HG03196 (cell line): ENCODE measurements at regions not wholly inside any gene's neighbourhood (a gene's known extent, or its start where the extent isn't known, plus 50 kb on each side); places are given as distances from the start of the nearest gene placed in this dataset.
"Not testable (repeated sequence)": the region's sequence is repeated elsewhere in the genome, so short reads cannot be mapped to it uniquely, and the experiment has no call there.

Source experiments
- ATAC-seq: cut with Tn5 transposase; IDR thresholded peaks from one replicate; pipeline ENCODE4 v1.9.1; 2021; ENCODE audit not compliant: unreplicated experiment

DNA sequence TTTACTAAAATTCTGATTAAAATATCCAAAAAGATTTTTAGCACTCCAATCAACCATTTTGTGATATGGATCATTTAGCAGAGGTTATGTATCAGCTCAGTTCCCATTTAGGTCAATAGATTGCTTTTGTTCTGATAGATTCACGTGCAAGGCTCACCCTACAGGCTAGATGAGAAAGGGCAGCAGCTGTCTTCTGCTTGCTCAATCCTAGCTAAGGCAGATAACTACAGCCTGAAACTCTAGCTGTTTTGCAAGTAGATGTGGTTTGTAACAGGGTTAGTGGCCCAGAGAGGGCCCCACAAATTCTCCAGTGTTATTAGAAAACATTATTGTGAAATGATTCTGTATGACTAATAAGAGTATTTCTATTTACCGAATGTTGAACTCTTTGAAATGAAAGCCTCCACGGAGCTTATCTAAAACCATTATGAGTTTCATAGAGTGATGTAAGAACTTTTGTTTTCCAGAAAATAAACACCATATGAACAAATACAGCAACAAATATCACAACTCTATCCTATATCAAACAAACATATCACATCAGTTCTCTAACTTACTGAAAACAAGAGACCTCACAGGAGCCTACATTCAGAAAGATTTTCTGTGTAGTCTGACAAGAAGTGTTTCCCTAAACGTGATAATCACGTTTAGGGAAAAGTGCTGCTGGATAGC is 841.9 kb upstream of the ACO1 start:
- peak; percentile 98 for ATAC-seq

DNA sequence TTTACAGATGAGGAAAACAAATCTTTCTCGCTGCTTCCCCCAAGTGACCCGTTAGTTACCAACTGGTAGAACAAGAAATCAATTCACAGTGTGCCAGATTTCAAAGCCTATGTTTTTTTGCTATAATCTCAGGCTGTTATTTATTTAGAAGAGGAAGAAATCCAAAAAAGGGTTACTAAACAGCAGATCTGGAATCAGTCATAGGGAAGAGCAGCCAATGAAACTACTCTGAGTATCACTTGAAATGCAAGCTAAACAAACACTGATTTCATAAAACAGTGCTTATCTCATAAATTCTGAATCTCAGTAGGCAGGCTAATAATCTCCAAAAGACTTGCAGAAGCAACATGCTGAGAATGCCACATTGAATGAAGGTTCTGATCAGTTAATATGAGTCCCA is 829.5 kb upstream of the ACO1 start:
- no peak for ATAC-seq

DNA sequence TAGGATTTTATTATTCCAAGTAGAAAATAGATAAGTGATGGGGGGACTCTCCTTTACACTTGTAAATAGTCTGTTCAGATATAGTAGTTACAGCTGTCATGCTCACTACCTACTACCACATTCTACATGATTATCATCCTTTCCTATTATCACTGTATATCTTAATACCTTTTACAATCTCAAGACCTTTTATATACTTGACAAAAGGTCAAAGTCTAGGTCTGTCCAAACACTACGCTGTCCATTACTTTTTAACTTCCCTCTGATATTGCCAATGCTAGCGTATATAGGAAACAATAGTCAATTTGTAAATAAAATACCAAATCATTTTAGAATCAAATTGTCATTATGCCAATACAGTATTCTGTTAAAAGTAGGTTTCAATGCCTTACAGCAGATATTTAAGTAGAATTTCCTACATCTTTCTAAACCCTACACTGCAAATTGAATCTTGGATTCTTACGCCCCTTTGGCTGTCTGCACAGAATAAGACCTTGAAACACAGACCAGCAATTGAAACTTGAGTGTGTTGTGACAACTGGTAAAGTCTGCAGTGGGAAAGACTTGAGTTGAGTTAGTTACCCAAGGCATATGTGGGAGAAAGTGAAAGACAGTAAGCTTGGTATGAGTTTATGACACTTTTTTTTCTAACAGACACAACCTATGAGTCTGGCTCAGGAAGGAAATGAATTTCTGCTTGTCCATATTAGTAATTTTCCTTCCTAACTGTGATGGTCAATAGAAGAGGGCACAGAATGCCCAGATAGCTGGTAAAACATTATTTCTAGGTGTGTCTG is 827.6 kb upstream of the ACO1 start:
- no peak for ATAC-seq

DNA sequence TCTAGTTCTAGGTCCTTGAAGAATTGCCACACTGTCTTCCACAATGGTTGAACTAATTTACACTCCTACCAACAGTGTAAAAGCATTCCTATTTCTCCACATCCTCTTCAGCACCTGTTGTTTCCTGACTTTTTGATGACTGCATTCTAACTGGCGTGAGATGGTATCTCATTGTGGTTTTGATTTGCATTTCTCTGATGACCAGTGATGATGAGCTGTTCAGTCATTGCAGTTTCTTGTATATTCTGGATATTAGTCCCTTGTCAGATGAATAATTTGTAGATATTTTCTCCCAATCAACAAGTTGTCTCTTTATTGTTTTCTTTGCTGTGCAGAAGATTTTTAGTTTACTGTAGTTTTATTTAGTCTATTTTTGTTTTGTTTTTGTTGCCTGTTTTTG is 812.3 kb upstream of the ACO1 start:
- not testable (repeated sequence) for ATAC-seq

DNA sequence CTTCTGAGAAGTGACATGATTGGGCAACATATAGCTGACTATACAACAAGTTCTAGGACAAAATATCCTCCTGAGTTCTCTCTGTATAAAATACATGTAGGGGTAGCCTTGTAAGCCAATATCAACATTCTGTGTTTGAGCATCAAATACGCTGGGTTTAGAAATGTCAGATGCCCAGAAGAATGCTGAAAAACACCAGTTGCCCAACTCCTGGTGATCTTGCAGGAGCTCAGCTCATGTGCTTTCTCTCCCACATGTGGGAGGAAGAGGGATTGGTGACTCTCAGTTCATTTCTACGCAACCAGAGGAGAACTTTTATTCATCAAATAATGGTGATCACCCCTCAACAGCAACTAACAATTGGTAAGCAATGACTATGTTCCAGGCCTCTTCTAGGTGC is 810.9 kb upstream of the ACO1 start:
- no peak for ATAC-seq

DNA sequence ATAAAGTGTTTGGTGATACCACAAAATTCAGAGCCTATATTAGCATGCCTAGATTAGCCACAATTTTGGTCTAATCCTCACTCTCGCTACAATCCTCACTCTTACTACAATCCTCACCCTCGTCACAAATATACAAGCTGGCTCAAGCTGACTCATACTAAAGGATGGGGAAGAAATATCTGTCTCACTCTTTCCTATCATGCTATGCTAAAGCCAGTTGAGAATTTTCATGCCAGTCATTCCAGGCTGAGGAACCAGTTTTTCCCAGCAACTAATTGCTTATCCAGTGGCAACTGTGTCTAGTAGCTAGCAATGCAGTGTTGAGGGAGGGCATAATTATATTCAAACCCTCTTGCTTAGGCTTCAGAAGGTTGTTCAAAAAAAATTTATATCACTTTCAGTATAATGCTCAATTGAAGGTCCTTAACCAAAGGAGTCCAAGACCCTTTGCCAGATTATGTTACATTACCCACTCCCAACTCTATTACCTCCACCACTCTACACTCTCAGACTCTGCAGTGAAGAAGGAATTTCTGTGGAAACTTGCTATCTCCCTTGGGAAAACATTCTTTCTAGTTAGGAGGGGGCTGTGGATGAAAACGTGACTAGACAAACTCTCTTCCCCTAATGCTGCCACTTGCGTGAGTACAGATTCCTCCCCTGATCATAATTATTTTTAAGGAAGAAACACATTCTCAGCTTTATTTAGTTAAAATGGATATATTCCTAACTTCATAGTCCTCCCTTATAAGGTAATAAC is 810.3 kb upstream of the ACO1 start:
- no peak for ATAC-seq

DNA sequence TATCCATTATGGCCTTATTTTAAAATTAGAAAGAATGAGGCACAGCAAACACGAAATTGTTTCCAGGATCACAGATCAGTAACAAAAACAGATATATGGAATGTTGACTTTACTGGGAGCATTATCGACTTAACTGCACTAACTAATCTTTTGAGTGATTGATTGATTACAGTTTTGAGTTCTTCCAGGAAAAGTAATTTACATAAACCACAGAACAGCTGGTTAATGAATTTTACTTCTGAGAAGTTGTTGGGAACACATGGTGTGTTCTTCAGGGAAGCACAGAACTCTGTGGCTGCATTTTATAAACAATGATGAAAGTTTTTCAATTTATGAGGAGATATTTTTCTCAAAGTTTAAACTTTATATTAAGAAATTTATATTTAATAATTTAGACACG is 802.4 kb upstream of the ACO1 start:
- ATAC-seq, result no peak

DNA sequence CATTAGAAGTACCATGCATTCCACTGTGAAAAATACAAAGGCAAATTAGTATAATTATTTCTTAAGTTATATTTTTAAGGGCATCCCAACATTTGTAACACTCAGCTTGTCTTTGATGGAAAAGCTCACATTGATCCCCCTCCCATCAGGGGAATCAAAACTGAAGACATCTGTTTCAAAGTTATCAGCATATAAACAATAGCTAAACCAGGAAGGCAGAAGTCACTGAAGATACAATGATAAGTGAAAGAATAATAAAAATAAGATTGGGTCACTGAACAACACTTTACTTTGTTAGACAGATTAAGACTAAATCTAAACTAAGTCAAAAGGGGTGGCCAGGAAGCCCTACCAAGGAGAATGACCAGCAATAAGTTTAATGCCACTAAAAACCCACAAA is 801.9 kb upstream of the ACO1 start:
- ATAC-seq, result no peak

DNA sequence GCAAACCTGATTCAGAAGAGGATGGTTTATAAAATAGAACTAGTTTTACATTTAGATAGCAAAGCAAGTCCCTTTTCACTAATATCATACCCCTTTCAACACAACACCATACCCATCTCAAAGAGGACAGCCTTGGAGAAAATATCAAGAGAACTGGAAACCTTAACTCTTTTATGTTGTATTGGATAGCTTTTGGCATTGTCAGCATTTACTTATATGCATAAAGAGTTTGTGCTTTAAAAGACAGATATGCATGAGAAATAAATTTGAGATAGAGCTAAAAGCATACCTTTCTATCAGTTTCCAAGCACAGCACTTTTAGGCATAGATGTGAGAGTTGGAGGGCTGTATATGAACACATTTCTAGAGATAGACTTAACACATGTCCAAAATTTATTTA is 799.3 kb upstream of the ACO1 start:
- ATAC-seq, result no peak

DNA sequence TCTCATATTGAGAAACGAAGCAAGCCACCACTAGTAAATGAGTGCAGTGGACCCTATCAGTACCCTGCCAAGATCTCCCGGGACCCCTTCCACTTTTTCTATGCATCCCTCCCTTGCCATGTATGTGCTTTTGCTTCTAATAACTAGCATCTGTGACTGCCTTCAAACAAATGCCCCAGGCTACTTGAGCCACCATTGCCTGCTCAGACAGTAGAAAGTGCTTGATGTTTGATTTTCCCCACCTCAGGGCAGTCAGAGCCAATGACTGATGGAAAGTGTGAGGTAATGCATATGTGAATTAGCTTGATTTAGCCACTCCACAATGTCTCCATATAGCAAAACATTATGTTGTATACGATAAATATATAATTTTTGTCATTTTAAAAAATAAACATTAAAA is 797.3 kb upstream of the ACO1 start:
- no peak for ATAC-seq

DNA sequence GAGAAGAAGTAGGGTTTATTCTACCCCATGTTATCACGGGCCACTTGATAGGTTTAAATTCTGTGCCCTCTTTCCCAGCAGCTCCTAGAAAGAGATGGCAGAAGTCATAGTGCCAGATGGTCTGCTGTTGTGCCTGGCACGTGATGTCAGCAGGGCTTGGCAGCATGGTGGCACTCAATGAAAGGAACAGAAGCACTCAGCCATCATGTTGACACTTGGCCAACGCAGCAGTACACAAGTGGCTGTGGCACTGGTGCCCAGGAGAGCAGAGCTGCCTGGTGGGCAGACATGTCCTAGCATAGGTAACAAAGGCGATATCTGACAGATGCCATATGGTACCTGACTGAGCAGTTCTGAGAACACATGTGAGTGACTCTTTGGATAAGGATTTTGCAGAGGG is 796.4 kb upstream of the ACO1 start:
- ATAC-seq, result no peak

DNA sequence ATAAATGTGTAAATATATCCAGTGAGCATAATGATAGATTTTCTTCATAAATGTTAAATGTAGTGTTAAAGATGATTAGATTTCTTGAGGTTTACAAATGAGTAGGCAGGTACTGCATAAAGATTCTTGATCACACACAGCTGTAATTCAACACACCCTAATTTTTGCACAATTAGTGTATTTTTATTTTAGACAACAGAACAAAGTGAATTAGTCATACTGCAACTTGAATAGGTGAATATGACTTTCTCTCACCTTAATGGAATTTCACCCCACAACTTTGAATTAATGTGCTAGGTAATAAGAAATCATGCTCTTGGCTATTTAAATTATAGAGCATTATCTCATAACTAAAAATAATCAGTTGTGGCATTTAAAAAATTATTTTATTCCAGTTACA is 795.7 kb upstream of the ACO1 start:
- no peak for ATAC-seq

DNA sequence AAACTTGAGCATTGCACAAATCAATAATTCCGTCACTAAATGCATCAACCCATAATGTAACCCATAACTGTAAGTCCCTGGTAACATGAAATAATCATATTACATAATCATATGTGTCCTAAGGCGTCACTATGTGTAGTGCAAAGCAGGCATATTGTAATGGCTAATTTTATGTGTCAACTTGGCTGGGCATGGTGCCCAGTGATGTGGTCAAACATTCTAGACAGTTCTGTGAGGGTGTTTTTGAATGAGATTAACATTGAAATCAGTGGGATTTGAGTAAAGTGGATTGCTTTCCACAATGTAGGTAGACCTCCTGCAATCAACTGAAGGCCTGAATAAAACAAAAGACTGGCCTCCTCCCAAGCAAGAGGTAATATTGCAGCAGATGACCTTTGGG is 794.4 kb upstream of the ACO1 start:
- no peak for ATAC-seq

DNA sequence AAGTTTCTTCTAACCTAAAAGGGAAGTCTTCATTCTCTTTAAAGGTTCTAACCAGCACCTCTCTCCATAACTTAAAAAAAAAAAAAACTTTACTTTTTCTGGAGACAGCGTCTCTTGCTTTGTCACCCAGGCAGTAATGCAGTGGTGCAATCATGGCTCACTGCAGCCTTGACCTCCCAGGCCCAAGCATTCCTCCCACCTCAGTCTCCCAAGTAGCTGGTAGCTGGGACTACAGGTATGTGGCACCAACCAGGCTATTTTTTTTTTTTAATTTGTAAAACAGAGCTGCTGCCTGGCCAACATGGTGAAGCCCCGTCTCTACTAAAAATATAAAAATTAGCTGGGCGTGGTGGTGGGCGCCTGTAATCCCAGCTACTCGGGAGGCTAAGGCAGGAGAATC is 787.4 kb upstream of the ACO1 start:
- ATAC-seq, result not testable (repeated sequence)

DNA sequence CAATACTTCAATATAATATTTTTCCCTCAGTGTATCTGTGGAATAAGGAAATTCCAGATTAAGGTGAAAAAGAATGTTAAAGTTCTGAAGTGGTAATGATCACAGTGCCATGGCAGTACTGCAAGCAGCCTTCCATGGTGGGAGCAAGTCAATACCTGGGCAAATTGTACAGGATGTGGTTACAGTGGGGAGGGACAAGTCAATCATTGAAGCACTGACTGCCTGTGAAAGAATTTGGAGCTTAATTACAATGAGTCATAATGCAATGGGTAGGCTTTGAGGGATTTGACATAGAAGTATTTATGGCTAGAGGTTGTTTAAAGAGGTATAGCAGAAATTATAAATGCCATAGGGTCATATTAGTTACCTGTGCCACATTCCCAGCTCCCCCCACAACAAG is 786.5 kb upstream of the ACO1 start:
- ATAC-seq, result no peak

DNA sequence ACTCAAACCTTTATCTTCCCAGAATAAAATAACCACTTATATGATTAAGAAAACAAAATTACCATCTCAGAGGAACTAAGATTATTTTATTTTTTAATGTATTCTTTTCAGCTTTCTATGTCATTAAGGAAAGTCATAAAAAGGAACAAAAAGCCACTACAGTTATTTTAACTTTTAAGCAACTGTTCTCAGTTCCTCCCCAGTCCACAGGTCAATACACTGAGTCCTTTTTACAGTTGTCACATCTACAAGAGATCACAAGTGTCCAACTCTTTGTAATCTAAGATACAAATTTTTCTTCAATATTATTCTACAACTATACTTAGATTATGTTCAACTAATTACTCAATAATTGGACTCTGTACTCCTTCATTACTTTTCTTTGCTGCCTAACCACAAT is 782.8 kb upstream of the ACO1 start:
- ATAC-seq, result no peak

DNA sequence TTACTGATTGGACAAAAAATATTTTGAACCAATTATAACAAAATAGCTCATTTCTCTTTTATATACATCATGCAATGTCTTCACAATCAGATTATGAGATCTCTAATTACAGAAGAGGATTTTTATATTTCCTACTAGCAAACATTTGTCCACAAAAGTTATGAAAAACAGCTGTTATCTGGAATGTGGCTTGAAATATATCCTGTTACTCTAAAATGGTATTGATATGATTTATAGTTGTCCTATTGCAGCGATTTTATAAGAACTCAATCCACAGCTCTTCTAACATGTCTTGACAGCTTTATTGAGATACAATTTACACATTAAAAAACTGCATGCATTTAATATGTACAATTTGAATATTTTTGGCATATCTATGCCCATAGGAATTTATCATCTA is 779.9 kb upstream of the ACO1 start:
- no peak for ATAC-seq

DNA sequence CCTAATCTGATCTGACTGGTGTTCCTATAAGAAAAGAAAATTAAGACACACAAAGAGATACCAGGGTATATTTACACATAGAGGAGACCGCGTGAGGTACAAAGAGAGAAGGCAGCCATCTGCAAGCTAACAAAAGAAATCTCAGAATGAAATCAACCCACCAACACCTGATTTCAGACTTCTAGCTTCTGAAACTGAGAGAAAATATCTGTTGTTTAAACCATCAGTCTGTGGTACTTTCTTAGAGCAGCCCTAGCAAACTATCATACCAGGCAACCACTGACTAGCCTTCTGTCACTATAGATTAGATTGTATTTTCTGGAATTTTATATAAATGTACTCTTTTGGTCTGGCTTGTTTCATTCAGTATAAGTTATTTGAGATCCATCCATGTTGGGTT is 779.3 kb upstream of the ACO1 start:
- no peak for ATAC-seq

DNA sequence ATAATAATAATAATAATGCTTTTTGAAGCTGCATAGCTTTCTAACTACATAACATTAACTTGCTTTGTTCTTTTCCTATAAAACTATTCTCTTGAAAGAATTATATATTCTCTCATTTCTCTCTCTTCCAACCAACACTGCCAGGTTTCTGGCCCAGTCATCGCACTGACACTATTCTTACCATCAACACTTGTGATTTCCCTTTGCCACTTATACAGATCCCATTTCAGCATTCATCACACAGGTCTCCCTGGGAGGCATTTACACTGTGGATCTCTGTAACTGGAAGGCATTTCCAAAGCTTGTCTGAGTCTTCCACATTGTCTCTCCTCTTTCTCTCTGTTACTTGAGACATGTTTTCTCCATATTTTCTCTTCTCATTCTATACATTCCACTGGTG is 777.8 kb upstream of the ACO1 start:
- ATAC-seq, result no peak

DNA sequence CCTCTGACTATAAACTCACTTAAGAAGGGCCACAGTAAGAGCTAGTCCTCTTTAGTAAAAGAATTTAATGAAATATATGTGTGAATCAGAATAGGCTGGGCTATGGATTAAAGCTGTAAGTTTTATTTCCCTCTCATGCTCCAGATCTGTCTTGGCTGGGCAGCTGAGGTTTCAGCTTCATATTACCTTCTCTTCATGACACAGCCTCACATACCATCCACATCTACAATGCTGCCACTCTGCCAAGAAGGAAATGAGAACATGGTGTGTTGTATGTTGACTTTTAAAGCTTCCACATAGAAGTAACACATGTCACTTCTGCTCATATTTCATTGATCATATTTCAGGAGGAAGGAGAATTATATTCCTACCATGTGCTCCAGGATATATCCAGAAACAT is 776.0 kb upstream of the ACO1 start:
- no peak for ATAC-seq

DNA sequence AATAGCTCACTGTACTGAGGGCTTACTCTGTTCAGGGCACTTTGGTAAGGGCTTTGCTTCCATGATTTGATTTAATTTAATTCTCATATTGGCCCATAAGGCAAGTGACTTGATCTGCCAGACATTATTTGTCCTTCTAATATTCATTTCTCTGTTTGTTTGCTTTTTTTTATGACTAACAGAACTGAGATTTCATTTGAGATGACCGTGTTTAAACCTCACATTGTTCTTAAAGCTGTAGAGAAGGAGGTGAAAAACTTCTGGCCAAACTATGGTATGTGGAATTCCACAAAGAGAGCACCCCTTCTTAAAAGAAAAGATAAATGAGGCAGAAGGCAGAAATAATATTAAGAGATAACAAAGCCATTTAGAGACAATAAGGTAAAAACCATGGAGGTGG is 775.6 kb upstream of the ACO1 start:
- no peak for ATAC-seq

DNA sequence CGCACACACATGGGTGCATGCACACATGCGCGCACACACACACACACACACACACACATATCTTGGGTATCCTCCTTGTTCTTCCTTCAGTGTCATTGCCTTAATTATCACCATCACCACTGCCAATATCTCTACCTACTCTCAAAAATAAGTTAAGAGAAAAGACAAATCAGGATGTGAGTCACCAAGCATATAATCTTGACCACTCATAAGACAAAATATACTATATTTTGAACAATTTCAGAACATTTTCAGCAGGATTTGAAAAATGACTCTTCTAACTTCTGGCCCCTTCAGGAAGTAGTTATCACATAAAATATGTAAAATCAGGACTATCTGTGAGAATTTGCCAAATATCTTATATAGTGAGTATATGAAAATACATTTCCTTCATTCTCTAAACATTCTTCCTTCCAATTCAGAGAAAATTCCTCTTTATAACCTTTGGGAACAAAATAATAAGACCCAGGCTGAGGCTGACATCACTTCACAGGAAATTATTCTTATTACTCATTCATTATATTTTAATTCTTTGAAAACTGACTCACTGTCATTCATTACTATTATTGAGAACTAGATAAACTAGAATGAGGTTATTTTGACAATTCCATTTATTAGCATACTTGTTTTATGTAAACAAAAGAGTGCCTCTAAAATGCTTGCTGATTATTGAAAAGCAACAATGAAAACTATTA is 772.0 kb upstream of the ACO1 start:
- ATAC-seq, result no peak
